ENCODE measurements at regions not wholly inside any gene's neighbourhood (a gene's known extent, or its start where the extent isn't known, plus 50 kb on each side); places are given as distances from the start of the nearest gene placed in this dataset.

DNA sequence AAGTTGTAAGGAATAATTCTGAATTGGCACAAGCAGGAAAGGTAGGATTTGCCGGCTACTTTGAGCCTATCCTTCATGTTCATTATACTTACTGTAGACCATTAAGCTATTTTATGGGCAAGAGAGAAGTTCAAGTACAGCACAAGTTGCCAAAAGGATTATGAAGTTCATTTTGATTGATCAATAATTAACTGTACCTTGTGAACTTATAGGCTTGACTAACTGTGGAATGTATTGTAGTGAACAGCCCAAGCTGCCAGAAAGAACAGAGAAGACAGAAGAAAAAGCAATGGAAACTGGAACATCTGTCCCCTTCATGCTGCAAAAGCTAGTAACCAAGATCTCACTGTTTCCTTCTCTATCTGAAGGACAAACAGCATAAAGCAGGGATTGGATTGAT lies 810.1 kb upstream of the ZEB2 start:
- DNase-seq (ENCODE audit: low read depth), result no peak

DNA sequence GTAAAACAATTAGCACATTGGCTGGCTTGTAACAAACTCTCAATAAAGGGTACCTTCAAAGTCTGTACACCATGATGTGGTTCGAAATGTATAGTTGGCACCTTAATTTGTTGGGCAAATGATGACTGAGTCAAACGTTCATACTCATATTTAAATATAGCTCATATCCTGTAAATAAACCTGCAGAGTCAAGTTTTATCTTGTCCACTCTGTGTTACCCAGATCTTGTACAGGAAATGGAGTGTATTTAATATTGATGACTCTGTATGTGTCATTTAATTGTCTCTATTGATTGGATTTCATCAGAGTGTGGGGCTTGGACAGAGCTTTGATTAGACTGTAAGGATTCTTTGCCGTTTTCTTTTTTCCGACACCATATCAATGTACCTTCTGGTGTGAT lies 805.6 kb upstream of the ZEB2 start:
- no peak for DNase-seq (ENCODE audit: low read depth)

More for the DNA sequence above, 810.1 kb upstream of the ZEB2 start:
- H3K4me3 ChIP-seq (ENCODE audit: low read depth, low read length), result no peak overlapping the region

DNA sequence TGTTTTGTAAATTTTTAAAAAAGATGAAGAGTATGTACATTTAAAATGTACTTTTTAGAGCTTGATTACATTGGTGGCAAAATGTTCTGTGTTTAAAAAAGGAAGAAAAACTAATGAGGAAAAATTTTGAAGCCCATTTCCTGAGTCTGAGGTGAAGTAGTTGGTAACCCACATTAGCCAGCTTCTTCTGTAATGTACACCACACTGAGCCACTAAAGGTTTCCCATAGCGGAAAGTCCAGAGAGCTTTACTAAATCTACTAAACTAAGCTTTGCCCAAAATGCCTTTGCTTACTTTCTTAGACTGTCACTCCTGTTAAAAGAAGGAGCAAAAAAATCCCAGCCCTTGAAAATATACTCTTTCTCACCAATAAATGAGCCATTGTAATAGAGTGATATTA lies 804.8 kb upstream of the ZEB2 start:
- no peak for DNase-seq (ENCODE audit: low read depth)
- no peak overlapping the region for H3K4me3 ChIP-seq (ENCODE audit: low read depth, low read length)

More for the DNA sequence above, 805.6 kb upstream of the ZEB2 start:
- H3K4me3 ChIP-seq (ENCODE audit: low read depth, low read length), result no peak overlapping the region

DNA sequence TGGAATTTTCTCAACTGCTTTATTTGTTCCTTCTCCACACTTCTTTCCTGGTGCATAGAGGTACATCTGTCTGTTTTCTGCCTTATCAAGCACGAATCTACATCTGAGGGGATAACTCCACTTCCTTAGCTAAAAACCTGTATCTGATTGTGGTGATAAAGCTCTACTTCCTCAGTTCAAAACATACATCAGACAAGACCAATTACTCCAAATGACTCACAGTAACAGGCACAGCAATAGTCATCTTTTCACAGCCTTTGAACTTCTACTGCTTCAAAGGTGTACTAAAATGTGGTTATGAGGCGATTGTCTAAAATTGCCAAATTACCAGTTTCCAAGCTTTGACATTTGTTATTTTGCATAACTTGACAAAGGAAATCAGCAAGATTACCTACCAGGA lies 803.6 kb upstream of the ZEB2 start:
- DNase-seq (ENCODE audit: low read depth), result peak; percentile 5
- no peak overlapping the region for H3K4me3 ChIP-seq (ENCODE audit: low read depth, low read length)

DNA sequence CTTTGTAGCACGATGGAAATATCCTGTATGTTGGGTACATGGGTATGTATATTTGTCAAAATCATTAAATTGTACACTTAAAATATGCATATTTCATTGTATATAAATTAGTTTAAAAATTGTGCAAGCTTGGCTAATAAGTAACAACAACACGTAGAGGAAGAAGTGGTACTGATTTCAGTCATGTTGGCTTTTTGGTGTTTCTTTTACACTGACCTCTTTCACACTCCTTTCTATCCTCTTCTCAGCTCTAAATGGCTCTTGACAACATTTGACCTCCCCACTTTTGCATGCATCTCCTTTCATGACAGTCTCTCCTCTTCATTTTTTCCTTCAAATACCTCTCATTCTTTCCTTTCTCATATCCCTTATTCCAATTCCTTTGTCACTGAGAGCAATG lies 801.4 kb upstream of the ZEB2 start:
- no peak for DNase-seq (ENCODE audit: low read depth)
- no peak overlapping the region for H3K4me3 ChIP-seq (ENCODE audit: low read depth, low read length)

GRCh38 chr2:145316496-145316895 lies 796.6 kb upstream of the ZEB2 start:
- H3K4me3 ChIP-seq (ENCODE audit: low read depth, low read length), result no peak overlapping the region
- DNase-seq (ENCODE audit: low read depth), result no peak

GRCh38 chr2:145315053-145315452 lies 795.1 kb upstream of the ZEB2 start:
- no peak for DNase-seq (ENCODE audit: low read depth)
- H3K4me3 ChIP-seq (ENCODE audit: low read depth, low read length), result no peak overlapping the region

- no peak overlapping the region for H3K4me3 ChIP-seq (ENCODE audit: low read depth, low read length)
- no peak for DNase-seq (ENCODE audit: low read depth)
These were observed 794.3 kb upstream of the ZEB2 start for GRCh38 chr2:145314119-145314633.

DNA sequence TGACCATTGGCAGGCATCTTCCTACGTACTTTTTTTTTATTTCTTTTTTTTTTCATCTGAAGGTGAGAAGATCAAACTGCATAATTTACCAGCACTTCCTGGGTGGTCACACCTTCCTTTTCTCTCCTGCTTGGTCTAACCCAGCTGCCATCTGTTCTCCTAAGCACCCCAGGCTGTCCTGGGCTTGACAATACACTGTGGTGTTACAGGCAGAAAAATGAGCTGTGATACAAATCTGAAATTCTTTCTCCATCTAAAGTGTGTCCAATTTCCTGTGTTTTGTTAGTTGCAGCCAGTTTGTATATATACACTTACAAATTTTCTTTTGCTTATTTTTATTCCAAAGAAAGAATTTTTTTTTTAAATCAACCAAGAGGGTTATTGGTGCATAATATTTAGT lies 786.0 kb upstream of the ZEB2 start:
- DNase-seq (ENCODE audit: low read depth), result no peak
- no peak overlapping the region for H3K4me3 ChIP-seq (ENCODE audit: low read depth, low read length)

- DNase-seq (ENCODE audit: low read depth), result no peak
- H3K4me3 ChIP-seq (ENCODE audit: low read depth, low read length), result no peak overlapping the region
These were observed 784.6 kb upstream of the ZEB2 start for GRCh38 chr2:145304501-145304900.

DNA sequence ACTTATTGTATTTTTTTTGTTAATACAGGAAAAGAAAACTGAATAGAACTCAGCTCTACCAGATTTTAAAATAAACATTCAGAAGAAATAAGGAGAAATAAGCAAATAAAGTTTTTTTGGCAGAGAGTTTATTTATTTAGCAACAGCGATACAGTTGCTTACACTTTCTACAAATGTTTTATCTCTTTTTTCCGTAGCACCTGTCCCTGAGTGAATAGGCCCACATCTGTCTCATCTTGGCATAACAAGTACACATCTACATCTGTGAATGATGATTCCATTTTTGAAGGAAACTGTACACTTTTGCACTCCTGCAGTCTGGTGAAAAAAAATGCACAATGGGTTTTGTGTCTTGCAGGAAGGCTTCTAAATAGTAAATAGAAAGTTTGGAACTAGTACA lies 783.6 kb upstream of the ZEB2 start:
- no peak overlapping the region for H3K4me3 ChIP-seq (ENCODE audit: low read depth, low read length)
- no peak for DNase-seq (ENCODE audit: low read depth)

DNA sequence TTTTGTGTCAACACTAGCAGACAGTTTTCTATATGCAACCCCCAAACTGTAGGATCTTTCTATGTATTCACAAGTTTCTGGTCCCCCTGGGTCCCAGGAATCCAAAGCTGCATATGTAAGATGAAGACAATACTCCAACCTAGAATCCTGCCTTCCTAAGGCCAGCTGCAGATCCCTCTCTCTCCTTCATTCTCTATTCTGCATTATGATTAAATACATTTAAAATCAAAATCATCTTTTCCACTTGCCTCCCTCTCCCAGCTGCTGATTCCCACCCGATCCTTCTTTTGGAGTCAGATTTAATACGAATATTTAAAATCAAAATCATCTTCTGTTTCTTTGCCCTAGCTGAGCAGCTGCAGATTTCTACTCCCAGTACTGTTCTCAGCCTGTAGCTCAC lies 783.0 kb upstream of the ZEB2 start:
- no peak overlapping the region for H3K4me3 ChIP-seq (ENCODE audit: low read depth, low read length)
- DNase-seq (ENCODE audit: low read depth), result no peak

GRCh38 chr2:145302451-145302850 lies 782.5 kb upstream of the ZEB2 start:
- no peak overlapping the region for H3K4me3 ChIP-seq (ENCODE audit: low read depth, low read length)
- DNase-seq (ENCODE audit: low read depth), result no peak

DNA sequence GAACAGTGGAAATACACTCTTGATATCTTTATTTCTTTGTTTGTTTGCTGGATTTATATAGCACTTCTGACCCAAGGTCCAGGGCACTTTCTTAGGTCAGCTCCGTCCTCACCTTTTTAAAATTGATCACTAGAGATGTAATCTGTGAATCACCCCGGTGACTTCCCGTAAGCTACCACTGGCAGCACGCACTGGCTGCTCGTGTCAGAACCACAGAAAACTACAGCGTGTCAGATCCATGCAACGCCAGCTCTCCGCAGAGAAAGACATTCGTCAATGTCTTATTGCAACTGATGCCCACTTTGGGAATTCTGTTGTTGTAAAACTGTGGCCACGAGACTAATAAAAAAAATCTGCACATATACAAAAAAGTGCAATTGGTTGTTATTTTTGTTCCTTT lies 779.4 kb upstream of the ZEB2 start:
- DNase-seq (ENCODE audit: low read depth), result no peak
- H3K4me3 ChIP-seq (ENCODE audit: low read depth, low read length), result no peak overlapping the region

DNA sequence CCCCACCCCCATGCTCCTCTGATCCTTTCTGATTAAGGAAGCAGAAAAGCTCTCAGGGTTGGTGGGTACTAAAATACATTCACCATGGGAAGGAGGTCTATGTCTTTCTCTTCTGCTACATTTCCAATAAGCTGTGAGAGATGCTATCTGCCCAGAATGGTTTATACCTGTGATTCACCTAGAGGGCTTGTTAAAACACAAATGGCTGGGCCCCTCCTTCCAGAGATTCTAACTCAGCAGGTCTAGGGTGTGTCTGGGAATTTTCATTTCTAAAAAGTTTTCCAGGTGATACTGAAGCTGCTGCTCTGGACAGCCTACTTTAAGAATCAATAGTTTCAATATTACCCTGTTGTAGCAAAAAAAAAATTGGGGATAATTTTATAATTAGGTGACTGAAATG lies 772.2 kb upstream of the ZEB2 start:
- no peak for DNase-seq (ENCODE audit: low read depth)
- H3K4me3 ChIP-seq (ENCODE audit: low read depth, low read length), result no peak overlapping the region

DNA sequence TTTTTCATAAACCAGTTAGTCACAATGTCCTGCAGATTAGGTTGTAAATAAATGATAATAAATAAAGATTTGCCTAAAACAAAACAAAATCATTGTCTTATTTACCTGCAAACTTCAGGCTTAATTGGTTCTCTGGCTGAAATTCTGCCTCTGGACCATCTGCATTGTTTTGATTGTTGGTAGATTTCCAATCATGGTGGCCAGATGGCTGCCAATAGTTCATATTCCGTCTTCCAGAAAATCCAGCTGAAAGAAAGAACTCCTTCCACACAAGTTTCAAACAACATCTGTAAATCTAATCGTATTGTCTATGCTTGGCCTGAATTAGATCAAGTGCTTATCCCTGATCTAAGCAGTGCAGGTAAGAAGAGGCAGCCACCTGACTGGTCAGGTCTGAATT lies 771.1 kb upstream of the ZEB2 start:
- no peak for DNase-seq (ENCODE audit: low read depth)
- no peak overlapping the region for H3K4me3 ChIP-seq (ENCODE audit: low read depth, low read length)

- DNase-seq (ENCODE audit: low read depth), result no peak
These were observed 770.0 kb upstream of the ZEB2 start for GRCh38 chr2:145289946-145290345.

GRCh38 chr2:145288650-145289496 lies 769.0 kb upstream of the ZEB2 start:
- no peak for DNase-seq (ENCODE audit: low read depth)

More at GRCh38 chr2:145289946-145290345, 770.0 kb upstream of the ZEB2 start:
- H3K4me3 ChIP-seq (ENCODE audit: low read depth, low read length), result no peak overlapping the region

GRCh38 chr2:145287736-145288135 lies 767.8 kb upstream of the ZEB2 start:
- peak; percentile 15 for DNase-seq (ENCODE audit: low read depth)
- H3K4me3 ChIP-seq (ENCODE audit: low read depth, low read length), result no peak overlapping the region

More at GRCh38 chr2:145288650-145289496, 769.0 kb upstream of the ZEB2 start:
- H3K4me3 ChIP-seq (ENCODE audit: low read depth, low read length), result no peak overlapping the region

- H3K4me3 ChIP-seq (ENCODE audit: low read depth, low read length), result no peak overlapping the region
- DNase-seq (ENCODE audit: low read depth), result no peak
These were observed 766.9 kb upstream of the ZEB2 start for GRCh38 chr2:145286716-145287275.

DNA sequence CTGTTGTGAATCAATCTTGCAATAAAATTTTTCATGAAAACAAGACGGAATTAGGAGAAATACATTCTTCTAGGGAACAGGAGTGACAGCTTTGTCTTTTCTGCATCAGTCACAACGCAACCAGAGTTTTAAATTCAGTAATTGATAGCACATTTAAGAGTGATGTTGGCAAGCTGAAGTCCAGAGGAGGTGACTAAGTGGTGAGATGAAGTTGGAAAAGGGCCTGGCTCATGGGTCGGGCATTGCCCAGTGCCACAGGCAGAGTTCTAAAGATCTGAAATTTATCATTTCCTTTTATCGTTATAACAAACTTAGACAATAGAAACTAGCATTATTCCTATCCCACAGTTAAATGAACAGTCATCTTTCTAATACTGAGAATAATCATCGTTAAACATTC lies 764.6 kb upstream of the ZEB2 start:
- H3K4me3 ChIP-seq (ENCODE audit: low read depth, low read length), result no peak overlapping the region
- DNase-seq (ENCODE audit: low read depth), result no peak

All from skeletal muscle cell (primary cell).